H1 (cell line): ENCODE measurements at regions not wholly inside any gene's neighbourhood (a gene's known extent, or its start where the extent isn't known, plus 50 kb on each side); places are given as distances from the start of the nearest gene placed in this dataset.

Source experiments
- CTCF ChIA-PET: fragments of 300-600 bp; sonication (Branson Sonifier 250); formaldehyde crosslinking; loops from one replicate; lab custom pipeline; 2021; ENCODE audit not compliant: partially characterized antibody; lab: Charles Lee
- POLR2A ChIA-PET: fragments of 300-600 bp; sonication (Branson Sonifier 250); formaldehyde crosslinking; loops from one replicate; lab custom pipeline; 2021; ENCODE audit warnings: inconsistent platforms; ENCODE audit not compliant: partially characterized antibody; lab: Charles Lee
- DNase-seq, 2 experiments: peaks; one replicate each; pipeline versions ENCODE4 v3.0.0 to v3.0.0-alpha.2; 2010 to 2022; ENCODE audit warnings: low spot score in 2 of 2, low read depth in 1 of 2, mixed read lengths in 1 of 2
- FAIRE-seq: peaks from 2 replicates; lab custom pipeline; 2011; peaks lifted over from hg19 to GRCh38; lab: Jason Lieb, UNC
- H2AFZ ChIP-seq: 2 replicates; pipeline ENCODE4 v1.8.1; 2012; ENCODE audit warnings: low read length, inconsistent platforms
- H2AK5ac ChIP-seq: 2 replicates; pipeline ENCODE4 v1.6.1; 2013; ENCODE audit warnings: low read depth, low read length
- H2BK120ac ChIP-seq: replicated peaks from 2 replicates; pipeline ENCODE3; 2013; ENCODE audit warnings: low read depth, low read length, inconsistent platforms
- H2BK12ac ChIP-seq: 2 replicates; pipeline ENCODE4 v1.6.1; 2013; ENCODE audit warnings: low read depth, low read length
- H2BK15ac ChIP-seq: 2 replicates; pipeline ENCODE4 v1.6.1; 2013; ENCODE audit warnings: low read length
- H2BK20ac ChIP-seq: 2 replicates; pipeline ENCODE4 v1.6.1; 2013; ENCODE audit warnings: low read length
- H2BK5ac ChIP-seq: 2 replicates; pipeline ENCODE4 v1.6.1; 2013; ENCODE audit warnings: low read depth, low read length
- H3K14ac ChIP-seq: 2 replicates; pipeline ENCODE4 v1.6.1; 2013; ENCODE audit warnings: inconsistent platforms; ENCODE audit not compliant: insufficient read length
- H3K18ac ChIP-seq: 2 replicates; pipeline ENCODE4 v1.6.1; 2013; ENCODE audit warnings: low read length; ENCODE audit errors: extremely low read depth
- H3K23ac ChIP-seq: 2 replicates; pipeline ENCODE4 v1.6.1; 2013; ENCODE audit warnings: inconsistent platforms; ENCODE audit not compliant: insufficient read length
- H3K23me2 ChIP-seq: 2 replicates; pipeline ENCODE4 v1.6.1; 2013; ENCODE audit warnings: low read depth, low read length
- H3K27ac ChIP-seq: 2 replicates; pipeline ENCODE4 v1.6.1; 2011; ENCODE audit warnings: low read depth, low read length, inconsistent platforms
- H3K27me3 ChIP-seq, 4 experiments: replicated peaks in 1 of 4; 1 replicate in 1 of 4; 2 replicates in 3 of 4; pipeline versions ENCODE4 v1.6.1 to v1.8.1; 2011 to 2013; ENCODE audit warnings: low read length in 3 of 4, mild to moderate bottlenecking in 3 of 4, inconsistent platforms in 2 of 4, mixed read lengths in 2 of 4, moderate library complexity in 1 of 4; ENCODE audit not compliant: control insufficient read depth in 3 of 4, insufficient read depth in 3 of 4; ENCODE audit errors: extremely low read depth in 1 of 4
- H3K36me3 ChIP-seq, 4 experiments: 2 replicates each; pipeline versions ENCODE4 v1.6.1 to v1.8.1; 2011 to 2013; ENCODE audit warnings: mild to moderate bottlenecking in 4 of 4, low read length in 3 of 4, moderate library complexity in 2 of 4, control low read depth in 1 of 4, inconsistent platforms in 1 of 4; ENCODE audit not compliant: insufficient read depth in 4 of 4, control insufficient read depth in 2 of 4
- H3K4ac ChIP-seq: replicated peaks from 2 replicates; pipeline ENCODE3; 2013; ENCODE audit warnings: low read length, low read depth, mixed read lengths, inconsistent platforms; ENCODE audit not compliant: insufficient read length
- H3K4me1 ChIP-seq, 4 experiments: replicated peaks in 1 of 4; 1 replicate in 1 of 4; 2 replicates in 3 of 4; pipeline versions ENCODE4 v1.6.1 to v1.8.1; 2011 to 2013; ENCODE audit warnings: low read length in 3 of 4, inconsistent platforms in 2 of 4, mixed read lengths in 1 of 4; ENCODE audit not compliant: insufficient read depth in 4 of 4, control insufficient read depth in 3 of 4
- H3K4me2 ChIP-seq, 2 experiments: 2 replicates each; pipeline versions ENCODE4 v1.6.1 to v1.8.1; 2011 to 2013; ENCODE audit warnings: low read depth in 2 of 2, low read length in 2 of 2, control low read depth in 1 of 2, inconsistent platforms in 1 of 2, mild to moderate bottlenecking in 1 of 2; ENCODE audit not compliant: insufficient read depth in 1 of 2
- H3K4me3 ChIP-seq, 4 experiments: fragments of 200-600, 300-600 bp in 1 of 4; sonication (generic), shearing (Covaris generic), sonication (Bioruptor Twin) in 1 of 4; 2 replicates each; pipeline versions ENCODE4 v1.5.1 to v1.8.1; 2011 to 2016; ENCODE audit warnings: low read length in 4 of 4, low read depth in 3 of 4, control low read depth in 2 of 4, inconsistent platforms in 2 of 4, mild to moderate bottlenecking in 2 of 4, mixed read lengths in 1 of 4, moderate library complexity in 1 of 4; ENCODE audit not compliant: insufficient read depth in 2 of 4; ENCODE audit errors: extremely low read depth in 1 of 4
- H3K56ac ChIP-seq: replicated peaks from 2 replicates; pipeline ENCODE3; 2013; ENCODE audit warnings: low read depth, mild to moderate bottlenecking, mixed read lengths, low read length, inconsistent platforms; ENCODE audit not compliant: insufficient read length
- H3K79me1 ChIP-seq: 2 replicates; pipeline ENCODE4 v1.6.1; 2013; ENCODE audit warnings: low read depth, low read length, control low read depth
- H3K79me2 ChIP-seq, 2 experiments: 2 replicates each; pipeline versions ENCODE4 v1.6.1 to v1.8.1; 2012 to 2013; ENCODE audit warnings: low read length in 2 of 2, mild to moderate bottlenecking in 2 of 2, inconsistent platforms in 1 of 2; ENCODE audit not compliant: insufficient read depth in 2 of 2, control insufficient read depth in 1 of 2
- H3K9ac ChIP-seq, 4 experiments: replicated peaks in 1 of 4; 1 replicate in 1 of 4; 2 replicates in 3 of 4; pipeline versions ENCODE4 v1.6.1 to v1.8.1; 2011 to 2013; ENCODE audit warnings: low read depth in 3 of 4, low read length in 3 of 4, control low read depth in 2 of 4, mild to moderate bottlenecking in 2 of 4, moderate library complexity in 2 of 4, inconsistent platforms in 1 of 4; ENCODE audit errors: extremely low read depth in 1 of 4
- H3K9me3 ChIP-seq, 2 experiments: 2 replicates each; pipeline versions ENCODE4 v1.6.1 to v1.8.1; 2012 to 2013; ENCODE audit warnings: mild to moderate bottlenecking in 2 of 2, moderate library complexity in 2 of 2, control low read depth in 1 of 2, inconsistent platforms in 1 of 2, low read depth in 1 of 2, low read length in 1 of 2, mixed read lengths in 1 of 2; ENCODE audit not compliant: insufficient read depth in 2 of 2
- H4K20me1 ChIP-seq, 2 experiments: replicated peaks in 1 of 2; 2 replicates each; pipeline versions ENCODE3 to v1.8.1; 2011 to 2013; ENCODE audit warnings: inconsistent platforms in 2 of 2, low read length in 2 of 2, mild to moderate bottlenecking in 1 of 2; ENCODE audit not compliant: insufficient read depth in 2 of 2, control insufficient read depth in 1 of 2
- H4K5ac ChIP-seq: 2 replicates; pipeline ENCODE4 v1.6.1; 2013; ENCODE audit warnings: low read length, low read depth, mixed read lengths, inconsistent platforms; ENCODE audit not compliant: insufficient read length
- H4K8ac ChIP-seq: 2 replicates; pipeline ENCODE4 v1.8.0; 2013; ENCODE audit warnings: mild to moderate bottlenecking, moderate library complexity, low read length, inconsistent platforms; ENCODE audit not compliant: insufficient read depth; ENCODE audit errors: extremely low read depth
- H4K91ac ChIP-seq: replicated peaks from 2 replicates; pipeline ENCODE3; 2013; ENCODE audit warnings: low read length, mixed read lengths, inconsistent platforms; ENCODE audit not compliant: insufficient read length
- GABPA ChIP-seq: IDR thresholded peaks from 2 replicates; pipeline ENCODE4 v1.6.1; 2011; ENCODE audit warnings: mild to moderate bottlenecking, low read length, moderate library complexity, borderline replicate concordance; ENCODE audit not compliant: insufficient read depth
- KDM4A ChIP-seq: IDR thresholded peaks from one replicate; pipeline ENCODE4 v1.7.1; 2012; ENCODE audit warnings: low read depth, mild to moderate bottlenecking, moderate library complexity, low read length, inconsistent platforms; ENCODE audit not compliant: severe bottlenecking
- TBP ChIP-seq: IDR thresholded peaks from 2 replicates; pipeline ENCODE4 v1.6.1; 2011; ENCODE audit warnings: low read depth, low read length, improper control_type of control experiment
- WGBS, 2 experiments: shearing (Covaris generic) in 1 of 2; methylation state at CpG; one replicate each; pipeline versions ENCODE4 v1.1.6 to v1.1.7; 2013 to 2015; ENCODE audit warnings: low lambda C conversion rate in 2 of 2, mixed read lengths in 2 of 2, inconsistent platforms in 1 of 2, low coverage in 1 of 2, missing lambda C conversion rate in 1 of 2; ENCODE audit not compliant: insufficient replicate concordance in 2 of 2, insufficient coverage in 1 of 2, insufficient read length in 1 of 2; ENCODE audit errors: extremely low coverage in 1 of 2, missing lambda C conversion rate in 1 of 2; 5-methylcytosine and 5-hydroxymethylcytosine counted together

- Histone ChIP-seq H3K9ac (no peak overlapping the region), H3K4me2 (no peak overlapping the region), H2AFZ (no peak overlapping the region), H3K56ac (no peak overlapping the region), H3K23me2 (no peaks in the 10 kb centered on the region), H3K14ac (no peak overlapping the region), H3K23ac (no peak overlapping the region), H3K36me3 (no peaks in the 10 kb centered on the region), H4K5ac (no peak overlapping the region), H3K4ac (no peak overlapping the region), H3K27ac (no peak overlapping the region), H3K18ac (no peak overlapping the region), H3K79me1 (no peaks in the 10 kb centered on the region), H3K27me3 (no peaks in the 10 kb centered on the region), H4K8ac (no peak overlapping the region), H2BK120ac (no peak overlapping the region), H3K4me3 (no peak overlapping the region), H3K4me1 (no peaks in the 10 kb centered on the region), H2BK20ac (no peak overlapping the region), H4K91ac (no peak overlapping the region), H4K20me1 (no peaks in the 10 kb centered on the region), H3K9me3 (no peaks in the 10 kb centered on the region), H2BK5ac (no peak overlapping the region), H3K79me2 (no peaks in the 10 kb centered on the region), H2BK12ac (no peak overlapping the region), H2BK15ac (no peak overlapping the region), H2AK5ac (no peak overlapping the region)
- 94% methylated on average over 1 of the region's 1 CpG; no CpG with 5 or more reads in 1 of the 2 experiments for WGBS, 2 experiments
- ChIA-PET POLR2A (no interaction called here), CTCF (no interaction called here)
- FAIRE-seq (no peak), DNase-seq (no peak)
- TF ChIP-seq GABPA, result no peak
- no peak for TF ChIP-seq KDM4A
- no peak for TF ChIP-seq TBP
Measured at GRCh38 chr7:126203185-126203584, 1049.6 kb downstream of the GRM8 start.
